HG02884 (cell line): ENCODE measurements at regions not wholly inside any gene's neighbourhood (a gene's known extent, or its start where the extent isn't known, plus 50 kb on each side); places are given as distances from the start of the nearest gene placed in this dataset.
A peak's percentile ranks its signal among the peaks of the same experiment; 100 is the strongest.
"Not testable (repeated sequence)": the region's sequence is repeated elsewhere in the genome, so short reads cannot be mapped to it uniquely, and the experiment has no call there.

Source experiments
- ATAC-seq: cut with Tn5 transposase; IDR thresholded peaks from one replicate; pipeline ENCODE4 v1.9.1; 2021; ENCODE audit warnings: mild to moderate bottlenecking, moderate library complexity; ENCODE audit not compliant: unreplicated experiment

DNA sequence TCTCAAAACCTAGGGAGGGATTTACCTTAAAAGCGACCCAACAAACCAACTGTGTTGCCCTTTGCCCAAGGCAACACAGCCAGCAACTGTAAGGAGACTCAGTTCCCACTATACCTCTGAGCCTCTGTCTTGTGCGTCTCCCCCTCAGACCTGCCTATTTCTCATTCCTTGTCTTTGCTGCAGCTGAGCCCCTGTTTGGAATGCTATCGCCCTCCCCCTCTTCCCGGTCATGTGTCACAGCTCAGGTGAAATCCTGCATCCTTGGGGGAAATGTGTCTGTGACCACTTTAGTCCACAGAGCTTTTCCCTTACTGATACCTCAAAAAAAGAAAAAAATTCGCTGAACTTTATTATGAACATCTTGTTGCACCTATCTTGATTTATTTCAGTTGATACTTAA, 52.0 kb upstream of the LRIG1 start:
- no peak for ATAC-seq

DNA sequence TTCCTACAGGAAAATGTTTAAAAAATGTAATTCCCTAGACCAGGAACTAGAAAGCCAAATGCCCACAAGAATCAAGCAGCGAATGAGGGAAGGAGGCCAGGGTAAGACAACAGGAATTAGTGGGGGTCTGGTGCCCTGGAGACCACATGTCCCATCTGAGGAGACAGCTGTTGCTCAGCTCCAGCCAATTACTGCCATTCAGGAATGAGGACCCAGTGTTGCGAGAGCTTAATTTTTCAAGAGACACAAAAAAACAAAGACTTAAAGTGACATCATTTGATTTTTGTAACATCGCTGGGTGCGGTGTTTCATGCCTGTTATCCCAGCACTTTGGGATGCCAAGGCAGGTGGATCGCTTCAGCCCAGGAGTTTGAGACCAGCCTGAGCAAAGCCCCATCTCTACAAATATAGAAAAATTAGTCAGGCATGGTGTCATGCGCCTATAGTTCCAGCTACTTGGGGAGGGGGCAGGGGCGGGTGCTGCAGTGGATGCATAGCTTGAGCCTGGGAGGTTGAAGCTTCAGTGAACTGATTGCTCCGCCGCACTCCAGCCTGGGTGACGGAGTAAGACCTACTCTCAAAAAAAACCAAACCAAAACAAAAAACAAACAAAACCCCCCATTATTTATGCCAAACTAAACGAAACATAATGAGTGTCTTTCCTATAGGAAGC, 52.8 kb upstream of the LRIG1 start:
- no peak for ATAC-seq

DNA sequence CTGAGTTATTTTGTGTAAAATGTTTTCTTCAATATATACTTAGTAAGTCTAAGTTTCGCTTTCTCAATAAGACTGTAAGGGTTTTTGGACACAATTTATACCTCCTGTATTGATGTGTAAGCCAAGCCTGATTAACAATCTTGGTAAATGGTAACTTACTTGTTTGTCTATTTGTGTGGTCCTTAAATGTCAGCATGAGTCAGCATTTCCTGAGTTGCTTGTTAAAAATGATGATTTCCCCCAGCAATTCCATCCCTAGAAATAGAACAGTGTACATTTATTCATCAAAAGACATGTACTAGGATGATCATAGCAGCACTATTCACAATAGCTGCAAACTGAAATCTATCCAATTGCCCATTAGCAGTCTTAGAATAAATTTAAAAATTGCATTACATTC, 53.4 kb upstream of the LRIG1 start:
- ATAC-seq = no peak

DNA sequence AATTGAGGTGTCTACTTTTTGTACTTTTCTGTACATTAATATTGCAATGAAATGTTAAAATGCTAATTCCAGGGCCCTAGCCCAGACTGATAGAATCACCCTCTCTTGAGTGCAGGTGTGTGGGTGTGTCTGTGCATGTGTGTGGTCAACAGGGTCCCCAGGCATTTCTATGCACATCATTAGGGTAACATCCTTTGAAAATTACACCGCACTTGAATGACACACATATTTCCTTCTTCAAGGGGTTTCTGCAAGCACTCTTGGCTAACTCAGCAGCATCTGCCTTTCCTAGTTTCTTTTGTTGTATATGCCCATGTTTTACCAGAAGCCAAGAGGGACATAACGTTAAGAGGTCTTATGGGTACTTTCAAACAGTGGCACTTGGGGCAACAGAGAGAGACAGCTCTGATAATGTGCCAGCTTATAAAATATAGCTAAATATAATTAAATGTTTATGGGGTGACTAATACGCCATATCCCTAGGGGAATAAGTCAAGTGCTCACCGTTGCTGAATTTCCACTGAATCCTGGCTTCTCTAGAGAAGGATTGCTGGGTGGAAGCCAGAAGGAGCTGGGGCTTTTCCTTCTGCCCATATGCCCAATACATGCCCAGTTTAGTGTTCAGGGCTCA, 54.5 kb upstream of the LRIG1 start:
- no peak for ATAC-seq

DNA sequence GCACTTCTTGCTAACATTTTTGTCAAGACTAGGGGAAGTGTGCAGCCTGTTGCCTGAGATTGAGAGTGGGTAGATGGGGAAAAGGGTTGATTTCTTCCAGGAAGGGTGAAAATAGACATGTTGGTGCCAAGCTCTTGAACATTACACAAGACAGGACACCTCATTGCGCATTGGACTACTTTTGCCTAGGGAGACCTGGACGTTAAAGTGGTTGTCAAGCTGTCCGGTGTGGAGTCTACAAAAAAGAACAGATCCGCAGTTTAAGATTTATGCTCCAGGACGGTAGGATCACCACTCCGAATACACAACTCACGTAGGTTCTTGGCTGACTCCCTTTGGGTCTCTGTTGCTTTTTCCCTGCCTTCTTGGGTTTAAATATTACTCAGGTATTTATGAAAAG, 56.3 kb upstream of the LRIG1 start:
- ATAC-seq = no peak

DNA sequence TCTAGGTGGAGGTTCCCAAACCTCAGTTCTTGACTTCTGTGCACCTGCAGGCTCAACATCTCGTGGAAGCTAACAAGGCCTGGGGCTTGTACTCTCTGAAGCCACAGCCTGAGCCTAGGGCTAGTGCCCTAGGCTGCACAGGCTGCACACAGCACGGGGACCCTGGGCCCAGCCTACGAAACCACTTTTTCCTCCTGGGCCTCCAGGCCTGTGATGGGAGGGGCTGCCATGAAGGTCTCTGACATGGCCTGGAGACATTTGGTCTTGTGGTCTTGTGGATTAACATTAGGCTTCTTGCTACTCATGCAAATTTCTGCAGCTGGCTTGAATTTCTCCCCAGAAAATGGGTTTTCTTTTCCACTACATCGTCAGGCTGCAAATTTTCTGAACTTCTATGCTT, 59.1 kb upstream of the LRIG1 start:
- ATAC-seq = not testable (repeated sequence)

DNA sequence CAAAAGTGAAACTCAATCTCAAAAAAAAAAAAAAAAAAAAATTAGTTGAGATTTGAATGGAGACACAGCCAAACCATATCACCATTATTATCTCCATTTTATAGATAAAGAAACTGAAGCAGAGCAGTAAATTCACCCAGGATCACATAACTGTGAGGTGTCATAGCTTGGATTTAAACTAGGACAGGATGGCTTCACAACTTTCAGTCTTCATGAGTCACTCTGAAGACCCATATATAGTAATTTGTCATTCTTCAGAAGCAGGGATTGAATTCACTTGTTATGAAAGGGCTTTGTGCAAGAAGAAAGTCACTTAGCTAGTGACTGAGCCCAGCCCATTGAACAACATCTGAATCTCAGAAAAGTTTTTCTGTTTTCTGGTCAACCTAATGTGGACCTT, 60.5 kb upstream of the LRIG1 start:
- no peak for ATAC-seq

DNA sequence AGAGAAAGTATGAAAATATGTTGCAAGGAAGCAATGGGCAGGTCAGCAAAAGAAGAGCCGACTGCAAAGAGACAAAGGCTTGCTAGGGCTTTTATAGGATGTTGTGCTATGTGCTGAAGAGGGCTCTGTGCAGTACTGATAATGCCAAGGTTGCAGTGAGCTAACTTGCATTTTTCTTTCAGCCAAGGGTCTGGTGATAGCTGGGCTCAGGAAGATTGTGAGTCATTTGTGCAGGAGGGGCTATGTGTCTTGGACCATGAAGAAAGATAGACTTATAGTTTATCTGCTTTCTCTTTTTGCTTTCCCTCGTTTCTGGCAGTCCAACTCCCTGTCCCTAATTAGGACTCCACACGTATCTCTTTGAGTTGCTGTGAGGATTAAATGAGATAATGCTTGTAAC, 64.5 kb upstream of the LRIG1 start:
- ATAC-seq = no peak

DNA sequence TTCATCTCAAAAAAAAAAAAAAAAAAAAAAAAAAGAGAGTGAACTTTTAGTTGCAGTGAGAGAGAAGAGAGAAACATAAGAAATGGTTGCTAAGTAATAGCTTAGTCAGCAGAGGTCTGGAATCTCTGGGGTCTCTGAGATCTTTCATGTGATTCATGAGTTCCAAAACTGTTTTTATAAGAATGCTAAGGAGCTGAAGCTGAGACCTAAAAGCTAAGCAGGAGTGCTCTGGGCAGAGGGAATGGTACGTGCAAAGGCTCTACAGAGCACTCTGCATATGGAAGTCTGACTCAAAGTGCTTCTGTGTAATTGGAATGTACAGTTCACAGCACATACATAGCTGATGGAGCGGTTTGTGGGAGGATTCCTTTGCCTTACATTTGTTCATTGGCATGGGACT, 66.3 kb upstream of the LRIG1 start:
- ATAC-seq = no peak

DNA sequence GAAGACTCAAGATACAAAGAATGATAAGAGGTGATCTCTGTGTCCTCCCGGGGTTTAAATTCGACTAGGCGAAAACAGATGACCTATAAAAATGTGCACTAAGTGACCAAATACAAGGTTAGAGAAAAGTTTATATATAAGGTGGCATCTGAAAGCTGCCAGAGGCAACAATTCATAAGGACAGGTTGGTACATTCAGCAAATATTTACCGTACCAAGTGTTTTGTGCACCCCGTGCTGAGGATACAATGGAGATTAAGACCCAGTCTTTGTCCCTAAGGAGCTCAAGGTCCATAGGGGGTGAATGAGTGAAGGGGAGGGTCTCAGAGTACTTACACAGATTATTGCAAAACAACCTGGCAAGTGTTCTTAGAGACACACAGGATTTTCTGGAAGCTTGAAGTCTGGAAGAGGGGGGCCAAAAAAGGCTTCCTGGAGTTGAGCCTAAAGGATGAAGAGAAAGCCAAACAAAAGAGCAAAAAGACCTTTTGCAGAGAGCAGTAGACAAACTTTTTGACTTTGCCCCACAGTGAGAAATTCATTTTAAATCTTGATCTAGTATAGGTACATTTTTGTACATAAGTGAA, 71.4 kb upstream of the LRIG1 start:
- no peak for ATAC-seq

DNA sequence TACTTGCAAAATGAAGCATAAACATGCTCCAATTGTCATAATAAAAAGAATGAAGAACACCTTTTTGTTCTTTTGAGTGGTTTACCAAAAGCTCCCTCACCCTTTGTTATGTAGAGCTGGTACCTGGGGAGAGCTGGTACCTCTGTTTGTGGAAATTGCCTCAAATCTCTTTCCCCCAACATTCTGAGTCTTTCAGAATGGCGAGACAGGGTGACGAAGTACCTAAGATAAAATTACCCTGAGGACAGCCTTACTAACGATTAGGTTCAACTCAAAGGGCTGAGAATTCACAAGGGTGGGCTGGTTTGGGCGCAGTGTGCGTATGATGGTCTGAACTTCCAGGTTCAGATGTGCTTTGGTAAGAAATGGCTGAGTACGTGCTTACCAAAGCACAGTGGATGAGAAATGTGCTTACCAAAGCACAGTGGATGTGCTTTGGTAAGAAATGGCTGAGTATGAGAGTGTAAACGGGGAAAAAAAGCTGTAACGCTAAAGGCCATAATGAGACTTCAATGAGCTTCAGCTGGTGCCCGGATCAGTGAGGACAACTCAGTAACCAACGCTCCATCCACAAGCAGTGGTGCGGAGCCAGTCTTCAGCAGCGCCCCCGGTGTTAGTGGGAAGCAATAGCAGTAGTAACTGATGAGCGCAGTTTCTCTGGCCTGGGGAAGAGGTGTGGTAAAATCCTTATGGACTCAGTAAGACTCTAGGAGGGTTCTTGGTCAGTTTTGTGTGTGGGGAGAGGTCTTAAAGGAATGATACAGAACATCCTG, 72.3 kb upstream of the LRIG1 start:
- no peak for ATAC-seq

DNA sequence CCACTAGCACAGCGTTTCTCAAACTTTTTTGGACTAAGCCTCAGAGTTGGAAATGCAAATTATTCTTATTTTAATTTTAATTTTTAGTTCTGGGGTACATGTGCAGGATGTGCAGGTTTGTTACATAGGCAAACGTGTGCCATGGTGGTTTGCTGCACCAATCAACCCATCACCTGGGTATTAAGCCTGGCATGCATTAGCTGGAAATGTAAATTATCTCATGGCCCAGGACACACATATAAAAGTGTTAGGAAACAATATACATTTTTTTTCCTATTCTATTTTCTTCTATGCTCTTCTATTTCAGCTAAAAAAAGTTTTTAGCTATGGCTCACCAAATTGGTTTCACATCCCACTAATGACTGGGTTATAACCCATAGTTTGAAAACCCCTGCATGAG, 73.3 kb upstream of the LRIG1 start:
- no peak for ATAC-seq

DNA sequence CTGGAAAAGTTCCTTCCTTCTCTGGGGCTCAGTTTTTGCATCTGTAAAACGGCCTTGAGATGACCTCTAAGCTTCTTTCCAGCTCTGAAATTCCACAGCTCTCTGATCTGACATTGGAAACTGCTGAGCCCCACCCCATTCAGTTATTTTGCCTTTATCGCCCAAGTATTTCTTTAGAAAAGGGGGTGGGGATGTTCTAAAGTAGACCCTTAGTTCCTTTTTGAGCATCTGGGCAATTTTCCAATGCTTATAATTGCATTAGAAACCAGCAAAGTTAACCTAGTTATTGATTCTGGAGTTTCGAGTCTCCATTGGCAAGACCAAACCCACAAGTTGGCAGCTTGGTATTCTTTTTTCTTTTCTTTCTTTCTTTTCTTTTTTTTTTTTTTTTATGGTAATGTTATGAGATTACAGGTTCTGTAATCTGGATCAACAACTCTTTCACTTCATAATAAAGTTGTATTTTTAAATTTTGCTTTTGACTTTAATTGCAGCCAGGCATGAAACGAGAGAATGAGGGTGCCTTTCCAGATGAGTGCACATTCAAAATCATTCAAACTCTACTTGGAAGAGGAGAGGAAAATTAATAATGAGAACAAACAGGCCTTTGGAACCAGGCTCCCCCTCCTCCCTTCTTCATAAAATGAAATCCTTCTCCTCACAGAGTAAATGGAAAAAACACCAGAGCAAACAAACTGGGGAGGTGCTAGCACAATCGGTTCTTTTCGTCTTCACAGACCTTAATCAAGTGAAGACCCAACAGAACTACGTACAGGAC, 76.8 kb upstream of the LRIG1 start:
- no peak for ATAC-seq

DNA sequence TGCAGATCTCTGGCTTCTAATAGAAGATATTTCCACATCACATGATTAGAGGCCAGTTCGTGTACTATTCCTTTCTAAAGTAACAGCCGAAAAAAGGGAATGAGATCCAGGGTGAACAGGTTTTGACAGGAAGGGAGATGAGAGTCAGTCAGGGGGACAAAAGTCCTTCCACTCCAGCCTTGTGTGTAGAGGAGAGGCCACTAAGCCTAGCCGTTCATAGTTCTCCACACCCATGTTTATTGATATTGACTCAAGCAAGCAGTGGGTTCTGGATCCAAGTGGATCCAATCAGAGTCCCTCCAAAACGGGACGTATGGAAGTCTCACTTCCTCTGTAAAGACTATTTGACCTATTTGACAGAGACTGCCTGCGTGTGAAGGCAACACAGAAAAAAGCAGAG, 80.4 kb upstream of the LRIG1 start:
- ATAC-seq = no peak

DNA sequence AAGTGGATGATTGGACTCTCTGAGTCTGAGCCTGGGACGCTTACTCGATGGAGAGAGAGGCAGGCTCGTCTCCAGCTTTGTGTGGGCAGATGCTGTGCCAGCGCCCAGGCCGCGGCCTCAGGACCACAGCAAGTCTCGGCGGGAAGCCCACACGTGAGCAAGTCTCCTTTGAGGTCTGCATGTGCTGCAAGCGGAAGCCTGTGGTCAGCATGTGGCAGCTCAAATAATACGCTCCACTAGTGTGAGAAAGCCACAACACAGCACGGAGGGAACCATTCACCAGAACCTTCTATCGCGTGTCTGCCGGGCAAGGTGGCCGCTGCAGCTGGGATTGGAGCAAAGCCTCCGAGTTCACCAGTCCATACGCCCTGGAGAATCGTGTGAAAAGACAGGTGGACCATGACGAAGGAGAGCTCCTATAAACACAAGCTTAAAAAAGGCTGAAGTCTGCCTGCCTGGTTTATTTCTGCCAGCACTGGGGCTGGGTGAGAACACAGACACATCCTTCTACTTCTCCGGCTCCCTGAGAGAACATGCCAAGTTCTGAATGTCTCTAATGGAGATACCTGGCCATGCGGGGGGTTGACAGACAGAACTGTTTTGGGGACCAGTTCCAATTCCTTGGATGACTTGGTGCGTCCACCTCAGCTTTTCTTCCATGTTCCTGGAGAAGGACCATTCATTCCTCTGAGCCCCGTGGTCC, 82.0 kb upstream of the LRIG1 start:
- peak; percentile 91 for ATAC-seq

DNA sequence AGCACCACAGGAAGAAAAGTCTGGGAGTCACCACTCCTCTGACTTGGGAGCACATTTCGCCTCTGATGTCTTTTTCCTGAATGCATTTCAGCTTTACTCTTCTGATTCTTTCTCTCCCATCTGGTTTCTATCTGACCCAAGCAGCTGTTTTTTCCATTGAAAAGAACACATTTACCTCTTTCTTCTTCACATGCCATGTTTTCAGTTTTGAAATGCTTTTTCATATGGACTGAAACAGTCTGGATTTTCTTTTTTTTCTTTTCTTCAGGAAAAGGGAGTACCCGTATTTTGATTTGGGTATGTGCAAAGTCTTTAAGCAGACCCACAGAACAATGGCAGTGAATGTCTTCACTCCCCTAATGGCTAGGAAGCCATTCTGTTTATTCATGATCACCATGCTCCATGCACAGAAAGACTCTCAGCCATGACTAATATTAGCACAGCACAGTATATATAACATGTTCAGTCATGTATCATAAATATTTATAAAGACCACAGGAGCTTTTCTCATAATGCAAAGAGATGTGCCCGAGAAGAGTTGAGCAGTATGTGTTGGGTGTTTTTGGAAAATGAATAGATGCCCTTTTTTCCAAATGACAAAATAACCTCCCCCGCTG, 82.7 kb upstream of the LRIG1 start:
- no peak for ATAC-seq

DNA sequence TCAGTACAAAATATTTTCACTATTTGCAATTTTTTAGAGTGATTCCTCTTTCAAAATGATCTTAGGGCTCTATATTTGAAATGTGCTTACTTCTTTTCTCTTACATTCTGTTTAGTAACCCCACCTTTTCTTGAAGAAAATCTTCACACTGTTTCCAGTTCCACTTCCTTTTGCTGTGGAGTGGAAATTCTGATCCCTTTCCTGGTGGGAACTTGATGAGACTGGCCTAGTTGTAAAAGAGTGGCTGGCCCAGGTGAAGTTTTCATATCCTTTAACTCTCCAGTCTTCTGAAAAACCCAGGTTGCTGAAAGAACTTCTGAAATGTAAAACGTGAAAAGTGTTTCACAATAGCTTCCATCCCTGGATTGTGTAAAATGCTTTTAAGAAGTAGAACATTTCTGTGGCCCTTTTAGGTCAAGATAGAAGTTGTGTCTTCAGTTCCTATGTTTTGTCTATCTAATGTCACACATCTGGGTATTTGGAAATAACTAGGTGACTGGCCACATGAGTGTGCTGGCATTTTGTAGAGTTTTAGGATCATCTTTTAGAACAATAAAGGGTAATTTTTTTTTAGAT, 84.8 kb upstream of the LRIG1 start:
- no peak for ATAC-seq

DNA sequence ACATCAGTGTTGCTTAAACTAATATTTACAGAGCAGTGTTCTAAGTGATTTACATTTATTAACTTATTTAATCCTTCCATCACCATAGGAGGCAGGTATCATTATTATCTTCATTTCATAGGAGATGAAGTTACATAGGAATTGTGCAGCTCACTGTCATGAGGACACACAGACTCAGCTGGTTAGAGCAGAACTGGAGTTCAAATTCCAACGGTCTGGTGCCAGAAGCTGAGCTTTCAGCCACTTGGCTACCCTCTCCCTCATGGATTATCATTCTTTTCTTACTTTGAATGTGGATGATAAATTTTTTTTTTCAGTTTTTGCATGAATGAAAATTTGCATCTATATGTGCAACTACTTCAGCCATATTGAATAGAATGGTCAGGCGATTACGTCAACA, 86.0 kb upstream of the LRIG1 start:
- ATAC-seq = no peak

DNA sequence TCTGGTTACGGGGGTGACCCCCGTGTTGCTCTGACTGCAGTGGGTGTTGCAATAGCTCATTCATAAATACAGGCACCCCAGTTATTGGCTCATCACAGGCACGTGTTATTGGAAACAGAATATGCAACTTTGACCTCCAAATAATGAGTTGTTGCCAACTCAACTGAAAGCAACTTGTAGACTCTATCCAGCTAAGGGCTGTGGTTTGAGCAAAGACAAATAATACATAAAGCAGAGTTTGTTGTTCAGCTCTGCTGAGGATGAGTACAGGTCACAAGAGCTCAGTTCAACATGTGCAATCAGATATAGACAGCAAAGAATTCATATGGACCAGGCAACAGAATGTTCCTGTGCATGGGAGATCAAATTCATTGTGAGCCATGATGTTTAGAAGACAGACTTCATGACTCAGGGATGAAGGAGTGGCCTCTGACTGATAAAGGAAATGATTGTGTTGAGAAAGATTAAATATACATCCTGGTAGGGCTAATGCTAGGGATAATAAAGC, 87.6 kb upstream of the LRIG1 start:
- no peak for ATAC-seq
